HCT116 (cell line): ENCODE measurements at regions not wholly inside any gene's neighbourhood (a gene's known extent, or its start where the extent isn't known, plus 50 kb on each side); places are given as distances from the start of the nearest gene placed in this dataset.
"Not testable (repeated sequence)": the region's sequence is repeated elsewhere in the genome, so short reads cannot be mapped to it uniquely, and the experiment has no call there.

Experiments
- ATAC-seq: fragments of 200-7000 bp; cut with Tn5 transposase; 2 replicates; pipeline ENCODE4 v1.9.1; 2020; ENCODE audit warnings: mild to moderate bottlenecking, moderate library complexity
- BruUV-seq: library from RNA; stranded (reverse); fragments of 400-500 nt; replicated peaks from 2 replicates; lab custom pipeline; 2021; lab: Mats Ljungman, UMichigan
- CTCF ChIA-PET: fragments of 300-600 bp; sonication (Branson Sonifier 250); formaldehyde crosslinking; loops from one replicate; lab custom pipeline; 2021; ENCODE audit warnings: antibody characterized with exemption; lab: Charles Lee
- POLR2A ChIA-PET: fragments of 300-600, 350-600 bp; sonication (Branson Sonifier 250); formaldehyde crosslinking; loops from one replicate; lab custom pipeline; 2021; ENCODE audit warnings: antibody characterized with exemption; lab: Charles Lee
- RAD21 ChIA-PET, 2 experiments: fragments of 300-600 bp; sonication (Branson Sonifier 250); formaldehyde crosslinking; loops; one replicate each; lab custom pipeline; 2023; ENCODE audit warnings: low total read pairs in 2 of 2; ENCODE audit not compliant: uncharacterized antibody in 2 of 2, unreplicated experiment in 2 of 2, low non-redundant PET in 1 of 2; lab: Charles Lee
- DNase-seq: peaks from one replicate; pipeline ENCODE4 v3.0.0-alpha.2; 2010; ENCODE audit warnings: low read depth, low spot score
- H2AFZ ChIP-seq: fragments of 200-600 bp; shearing (Covaris generic), sonication (generic); 2 replicates; pipeline ENCODE4 v1.6.1; 2017; ENCODE audit warnings: low read depth, mixed run types, mixed read lengths, antibody characterized with exemption, low read length; ENCODE audit not compliant: poor library complexity, severe bottlenecking
- H3K27ac ChIP-seq: 2 replicates; pipeline ENCODE4 v1.5.1; 2012; ENCODE audit warnings: low read depth, low read length
- H3K27me3 ChIP-seq: fragments of 200-600 bp; sonication (generic); 2 replicates; pipeline ENCODE4 v1.6.1; 2016; ENCODE audit warnings: mixed run types, low read length, mixed read lengths; ENCODE audit not compliant: insufficient read depth
- H3K36me3 ChIP-seq, 2 experiments: fragments of 200-500 bp in 1 of 2; fragments of 200-600 bp in 1 of 2; sonication (Bioruptor generic) in 1 of 2; sonication (generic) in 1 of 2; 2 replicates each; pipeline versions ENCODE4 v1.5.1 to v1.6.1; 2014 to 2016; ENCODE audit warnings: low read length in 2 of 2, inconsistent platforms in 1 of 2, mixed read lengths in 1 of 2, mixed run types in 1 of 2; ENCODE audit not compliant: insufficient read depth in 2 of 2, control insufficient read depth in 1 of 2
- H3K4me1 ChIP-seq, 2 experiments: fragments of 200-600 bp in 1 of 2; sonication (generic) in 1 of 2; 2 replicates each; pipeline versions ENCODE4 v1.5.1 to v1.6.1; 2012 to 2017; ENCODE audit warnings: low read length in 2 of 2, inconsistent platforms in 1 of 2, mild to moderate bottlenecking in 1 of 2, mixed read lengths in 1 of 2, mixed run types in 1 of 2, moderate library complexity in 1 of 2; ENCODE audit not compliant: insufficient read depth in 2 of 2, control insufficient read depth in 1 of 2
- H3K4me2 ChIP-seq: fragments of 200-600 bp; sonication (generic); 2 replicates; pipeline ENCODE4 v1.6.1; 2017; ENCODE audit warnings: mixed run types, low read length, mixed read lengths
- H3K4me3 ChIP-seq, 2 experiments: fragments of 200-600 bp in 1 of 2; sonication (generic) in 1 of 2; replicated peaks in 1 of 2; 2 replicates each; pipeline ENCODE4 v1.5.1; 2011 to 2016; ENCODE audit warnings: low read length in 2 of 2, control low read depth in 1 of 2, low read depth in 1 of 2, mild to moderate bottlenecking in 1 of 2, mixed read lengths in 1 of 2, mixed run types in 1 of 2
- H3K79me2 ChIP-seq: fragments of 200-600 bp; sonication (generic); 2 replicates; pipeline ENCODE4 v1.6.1; 2017; ENCODE audit warnings: mild to moderate bottlenecking, mixed run types, low read length, moderate library complexity, mixed read lengths; ENCODE audit not compliant: insufficient read depth
- H3K9ac ChIP-seq: fragments of 200-600 bp; sonication (generic); 2 replicates; pipeline ENCODE4 v1.6.1; 2016; ENCODE audit warnings: low read length, mixed read lengths
- H3K9me2 ChIP-seq: fragments of 200-600 bp; sonication (generic), shearing (Covaris generic); 2 replicates; pipeline ENCODE4 v1.6.1; 2017; ENCODE audit warnings: mixed run types, mild to moderate bottlenecking, moderate library complexity; ENCODE audit not compliant: insufficient read depth
- H3K9me3 ChIP-seq, 2 experiments: fragments of 200-500 bp in 1 of 2; fragments of 200-600 bp in 1 of 2; sonication (Bioruptor generic) in 1 of 2; sonication (generic) in 1 of 2; 2 replicates each; pipeline ENCODE4 v1.6.1; 2014 to 2017; ENCODE audit warnings: low read length in 2 of 2, mixed read lengths in 2 of 2, inconsistent platforms in 1 of 2, low read depth in 1 of 2, mild to moderate bottlenecking in 1 of 2, mixed run types in 1 of 2, moderate library complexity in 1 of 2; ENCODE audit not compliant: control insufficient read depth in 1 of 2, insufficient read depth in 1 of 2
- H4K20me1 ChIP-seq: fragments of 200-600 bp; sonication (generic), shearing (Covaris generic); 2 replicates; pipeline ENCODE4 v1.6.1; 2017; ENCODE audit warnings: mixed run types, mild to moderate bottlenecking, moderate library complexity; ENCODE audit not compliant: insufficient read depth
- ZFX ChIP-seq: fragments of 450-650 bp; IDR thresholded peaks from 2 replicates; pipeline ENCODE4 v1.6.1; 2017
- intact Hi-C: fragments of 100-400 bp; cut with micrococcal nuclease; formaldehyde crosslinking; loops from 2 replicates; pipeline ENCODE4 v1.10.0; 2022
- TF ChIP-seq, protein P1 (sequence below): IDR thresholded peaks from 2 replicates; pipeline ENCODE4 v1.6.1; 2012

DNA sequence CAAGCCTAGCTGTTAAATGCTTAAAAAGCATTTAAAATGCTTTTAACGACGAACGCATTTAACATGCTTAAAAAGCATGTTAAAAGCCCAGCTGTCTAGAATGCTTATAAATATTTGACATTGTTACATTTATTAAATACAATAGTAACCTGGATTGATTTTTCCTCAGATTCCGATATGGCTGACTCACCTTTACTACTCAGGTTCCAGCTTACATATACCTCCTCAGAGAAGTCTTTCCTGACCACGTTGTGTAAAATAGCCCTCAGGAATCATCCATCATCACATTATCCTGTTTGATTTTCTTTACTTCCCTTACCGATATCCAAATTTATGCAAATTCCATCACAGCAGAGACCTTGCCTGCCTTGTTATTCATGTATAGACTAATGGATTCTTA lies 51.4 kb downstream of the SLC41A2 start:
- RAD21 ChIA-PET: no interaction called here
- no peak overlapping the region for H3K4me3 ChIP-seq
- H3K9me2 ChIP-seq: no peaks in the 10 kb centered on the region
- no peak overlapping the region for H3K9ac ChIP-seq
- DNase-seq (no peak), ATAC-seq (no peak)
- H3K4me1 ChIP-seq: peaks cover 0 to 5% of the 10 kb centered on the region in 2 experiments; a peak in 1 of 4 replicates
- no TSS peak for BruUV-seq
- intact Hi-C loops: no loop called here
- no peaks in the 10 kb centered on the region for H3K9me3 ChIP-seq
- no peak overlapping the region for H2AFZ ChIP-seq
- no peaks in the 10 kb centered on the region for H4K20me1 ChIP-seq
- CTCF ChIA-PET: no interaction called here
- H3K79me2 ChIP-seq: no peaks in the 10 kb centered on the region
- POLR2A ChIA-PET: no interaction called here
- no peak overlapping the region for H3K4me2 ChIP-seq
- no peak for TF ChIP-seq ZFX
- TF ChIP-seq, protein P1, sequence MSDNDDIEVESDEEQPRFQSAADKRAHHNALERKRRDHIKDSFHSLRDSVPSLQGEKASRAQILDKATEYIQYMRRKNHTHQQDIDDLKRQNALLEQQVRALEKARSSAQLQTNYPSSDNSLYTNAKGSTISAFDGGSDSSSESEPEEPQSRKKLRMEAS: no peak
- no peak overlapping the region for H3K27ac ChIP-seq
- no peaks in the 10 kb centered on the region for H3K36me3 ChIP-seq
- H3K27me3 ChIP-seq: no peaks in the 10 kb centered on the region

DNA sequence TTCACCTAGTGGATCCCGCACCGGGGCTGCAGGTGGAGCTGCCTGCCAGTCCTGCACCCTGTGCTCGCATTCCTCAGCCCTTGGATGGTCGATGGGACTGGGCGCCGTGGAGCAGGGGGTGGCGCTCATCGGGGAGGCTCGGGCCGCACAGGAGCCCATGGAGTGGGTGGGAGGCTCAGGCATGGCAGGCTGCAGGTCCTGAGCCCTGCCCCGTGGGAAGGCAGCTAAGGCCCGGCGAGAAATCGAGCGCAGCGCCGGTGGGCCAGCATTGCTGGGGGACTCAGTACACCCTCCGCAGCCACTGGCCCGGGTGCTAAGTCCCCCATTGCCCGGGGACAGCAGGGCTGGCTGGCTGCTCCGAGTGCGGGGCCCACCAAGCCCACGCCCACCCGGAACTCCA lies 52.6 kb downstream of the SLC41A2 start:
- H3K4me3 ChIP-seq, DNase-seq, H3K9me3 ChIP-seq, RAD21 ChIA-PET, H3K27ac ChIP-seq, H3K27me3 ChIP-seq, intact Hi-C loops, H3K79me2 ChIP-seq, H3K4me2 ChIP-seq, H3K9ac ChIP-seq, H3K9me2 ChIP-seq, POLR2A ChIA-PET, CTCF ChIA-PET, H2AFZ ChIP-seq, H3K36me3 ChIP-seq, H4K20me1 ChIP-seq, BruUV-seq, ATAC-seq, H3K4me1 ChIP-seq: not testable (repeated sequence)
